ENCODE measurements at regions not wholly inside any gene's neighbourhood (a gene's known extent, or its start where the extent isn't known, plus 50 kb on each side); places are given as distances from the start of the nearest gene placed in this dataset.

DNA sequence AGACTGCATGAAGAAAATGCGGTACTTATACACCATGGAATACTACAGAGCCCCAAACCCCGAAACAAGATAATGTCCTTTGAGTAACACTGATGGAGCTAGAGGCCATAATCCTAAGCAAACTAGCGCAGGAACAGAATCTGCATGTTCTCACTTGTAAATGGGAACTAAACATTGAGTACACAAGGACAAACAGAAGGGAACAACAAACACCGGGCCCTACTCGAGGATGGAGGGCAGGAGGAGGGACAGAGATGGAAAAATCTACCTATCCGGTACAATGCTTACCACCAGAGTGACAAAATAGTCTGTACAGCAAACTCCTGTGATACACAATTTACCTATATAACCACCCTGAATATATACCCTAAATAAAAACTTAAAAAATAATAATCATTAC, 507.9 kb downstream of the IPMK start:
- intact Hi-C loops (cut with micrococcal nuclease; ENCODE audit: unreplicated experiment) (no loop called here), in situ Hi-C loops (cut with MboI) (no loop called here)
- Histone ChIP-seq H4K20me1 (ENCODE audit: control insufficient read depth, insufficient read depth) (no peaks in the 10 kb centered on the region), H3K36me3 (ENCODE audit: control insufficient read depth in 2 of 2, insufficient read depth in 2 of 2, low read length in 1 of 2) (no peaks in the 10 kb centered on the region), H3K9ac (ENCODE audit: control insufficient read depth, insufficient read depth, low read length) (no peak overlapping the region), H3K27me3 (replicated peaks in 1 of 2; ENCODE audit: control insufficient read depth in 2 of 2, insufficient read depth in 2 of 2, low read length in 1 of 2) (no peaks in the 10 kb centered on the region), H3K9me3 (replicated peaks; ENCODE audit: control insufficient read depth, insufficient read depth, low read length) (no peaks in the 10 kb centered on the region), H3K27ac (ENCODE audit: control insufficient read depth, insufficient read depth) (no peak overlapping the region), H3K4me3 (no peak overlapping the region), H3K4me2 (ENCODE audit: control insufficient read depth, insufficient read depth) (no peak overlapping the region), H3K79me2 (ENCODE audit: control insufficient read depth, insufficient read depth, low read length) (no peaks in the 10 kb centered on the region), H2AFZ (ENCODE audit: control insufficient read depth, low read depth, low read length) (no peak overlapping the region), H3K4me1 (ENCODE audit: control insufficient read depth, insufficient read depth, low read length) (no peaks in the 10 kb centered on the region)
- POLR2A ChIA-PET: no interaction called here
- FAIRE-seq (no peak), DNase-seq (ENCODE audit: low read depth, low spot score) (no peak), ATAC-seq (no peak)
- SMC1A ChIA-PET (ENCODE audit: uncharacterized antibody, unreplicated experiment): no interaction called here
- RAD21 ChIA-PET (ENCODE audit: unreplicated experiment): no interaction called here
- no peak for TF ChIP-seq SMC3 (IDR thresholded peaks at IDR 0.05; ENCODE audit: borderline replicate concordance, low read length)
- TF ChIP-seq, protein P1, sequence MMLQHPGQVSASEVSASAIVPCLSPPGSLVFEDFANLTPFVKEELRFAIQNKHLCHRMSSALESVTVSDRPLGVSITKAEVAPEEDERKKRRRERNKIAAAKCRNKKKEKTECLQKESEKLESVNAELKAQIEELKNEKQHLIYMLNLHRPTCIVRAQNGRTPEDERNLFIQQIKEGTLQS (IDR thresholded peaks at IDR 0.05; ENCODE audit: borderline replicate concordance, extremely low read depth, low read depth, low read length): no peak
- no peak for TF ChIP-seq BHLHE40 (IDR thresholded peaks at IDR 0.05; ENCODE audit: borderline replicate concordance in 1 of 2, low read depth in 2 of 2, low read length in 1 of 2)
- no peak for TF ChIP-seq CBX5 (IDR thresholded peaks at IDR 0.05; ENCODE audit: low read depth)
- TF ChIP-seq ATF7 (IDR thresholded peaks at IDR 0.05; ENCODE audit: low read depth): no peak
- TF ChIP-seq ZNF217 (IDR thresholded peaks at IDR 0.05): no peak
- TF ChIP-seq, protein P2, sequence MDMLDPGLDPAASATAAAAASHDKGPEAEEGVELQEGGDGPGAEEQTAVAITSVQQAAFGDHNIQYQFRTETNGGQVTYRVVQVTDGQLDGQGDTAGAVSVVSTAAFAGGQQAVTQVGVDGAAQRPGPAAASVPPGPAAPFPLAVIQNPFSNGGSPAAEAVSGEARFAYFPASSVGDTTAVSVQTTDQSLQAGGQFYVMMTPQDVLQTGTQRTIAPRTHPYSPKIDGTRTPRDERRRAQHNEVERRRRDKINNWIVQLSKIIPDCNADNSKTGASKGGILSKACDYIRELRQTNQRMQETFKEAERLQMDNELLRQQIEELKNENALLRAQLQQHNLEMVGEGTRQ (IDR thresholded peaks at IDR 0.05; ENCODE audit: borderline replicate concordance, low read depth, low read length): no peak
- no peak for TF ChIP-seq CREM (IDR thresholded peaks at IDR 0.05; ENCODE audit: low read depth)
- no peak for TF ChIP-seq MEF2A (IDR thresholded peaks at IDR 0.05; ENCODE audit: insufficient read depth, low read depth, low read length)
- no peak for TF ChIP-seq IRF4 (IDR thresholded peaks at IDR 0.05; ENCODE audit: low read depth, low read length)
- TF ChIP-seq HDAC6 (IDR thresholded peaks at IDR 0.05; ENCODE audit: unreplicated experiment): no peak
- no peak for TF ChIP-seq MTA2 (IDR thresholded peaks at IDR 0.05; ENCODE audit: low read depth)
- TF ChIP-seq TARDBP (IDR thresholded peaks at IDR 0.05; ENCODE audit: borderline replicate concordance): no peak
- TF ChIP-seq NFXL1 (IDR thresholded peaks at IDR 0.05; ENCODE audit: borderline replicate concordance): no peak
- no peak for TF ChIP-seq MTA3 (IDR thresholded peaks at IDR 0.05; ENCODE audit: borderline replicate concordance, low read length)
- no TSS peak for BruUV-seq (replicated peaks)
- CTCF ChIA-PET: interaction anchor here (2.3 kb wide), 1 partner anchor 13 kb away, joined by 4 read pairs; no protein-coding TSS in a partner anchor
- WGBS (ENCODE audit: insufficient coverage, insufficient replicate concordance, low lambda C conversion rate, missing lambda C conversion rate): 26% methylated on average over 6 of the region's 6 CpGs

Measured in GM12878 (cell line).